Ishikawa (cell line): ENCODE measurements at regions not wholly inside any gene's neighbourhood (a gene's known extent, or its start where the extent isn't known, plus 50 kb on each side); places are given as distances from the start of the nearest gene placed in this dataset.

ENCODE experiments used
- CEBPB ChIP-seq: IDR thresholded peaks from 2 replicates; pipeline ENCODE4 v1.6.1; 2012
- CREB1 ChIP-seq: IDR thresholded peaks from 2 replicates; pipeline ENCODE4 v1.6.1; 2012; ENCODE audit warnings: low read depth
- EGR1 ChIP-seq: IDR thresholded peaks from 2 replicates; pipeline ENCODE4 v1.6.1; 2012
- EP300 ChIP-seq: IDR thresholded peaks from 2 replicates; pipeline ENCODE4 v1.6.1; 2012; ENCODE audit warnings: borderline replicate concordance
- FOXM1 ChIP-seq: IDR thresholded peaks from 2 replicates; pipeline ENCODE4 v1.6.1; 2012; ENCODE audit warnings: low read depth, borderline replicate concordance
- NFIC ChIP-seq: IDR thresholded peaks from 2 replicates; pipeline ENCODE4 v1.6.1; 2012
- RAD21 ChIP-seq: IDR thresholded peaks from 2 replicates; pipeline ENCODE4 v1.6.1; 2012; ENCODE audit warnings: low read depth
- TAF1 ChIP-seq: IDR thresholded peaks from 2 replicates; pipeline ENCODE4 v1.6.1; 2012; ENCODE audit warnings: low read depth, mild to moderate bottlenecking
- TCF12 ChIP-seq: IDR thresholded peaks from 2 replicates; pipeline ENCODE4 v1.6.1; 2012; ENCODE audit warnings: low read depth
- TEAD4 ChIP-seq: IDR thresholded peaks from 2 replicates; pipeline ENCODE4 v1.6.1; 2012
- USF1 ChIP-seq: IDR thresholded peaks from 2 replicates; pipeline ENCODE4 v1.6.1; 2012
- YY1 ChIP-seq: IDR thresholded peaks from 2 replicates; pipeline ENCODE4 v1.6.1; 2012; ENCODE audit warnings: low read depth
- ZBTB7A ChIP-seq: IDR thresholded peaks from 2 replicates; pipeline ENCODE4 v1.6.1; 2012; ENCODE audit warnings: low read depth
- TF ChIP-seq, protein P1 (sequence below): IDR thresholded peaks from 2 replicates; pipeline ENCODE4 v1.6.1; 2012; ENCODE audit warnings: low read depth, mild to moderate bottlenecking
- TF ChIP-seq, protein P2 (sequence below): IDR thresholded peaks from 2 replicates; pipeline ENCODE4 v1.6.1; 2012

DNA sequence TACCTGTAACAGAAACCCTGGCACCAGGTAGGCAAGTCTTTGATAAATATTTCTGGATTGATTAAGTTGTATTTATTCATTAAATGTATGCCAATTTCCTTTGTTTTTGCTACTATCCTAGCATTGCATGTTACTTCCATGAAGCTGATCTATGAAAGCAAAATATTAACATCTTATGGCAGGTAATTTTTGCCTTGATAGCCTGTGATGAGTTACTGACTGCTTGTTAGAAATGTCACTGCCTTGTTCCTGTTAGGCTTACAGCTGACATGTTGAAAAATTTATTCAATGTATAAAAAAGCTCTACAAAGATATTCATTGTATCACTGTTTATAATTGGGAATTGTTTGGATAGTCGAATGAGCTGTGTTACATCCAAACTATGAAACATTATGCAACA, 830.1 kb downstream of the TUSC7 start:
- no peak for TF ChIP-seq EGR1
- no peak for TF ChIP-seq USF1
- no peak for TF ChIP-seq TEAD4
- no peak for TF ChIP-seq TCF12
- TF ChIP-seq FOXM1, result no peak
- TF ChIP-seq, protein P1, sequence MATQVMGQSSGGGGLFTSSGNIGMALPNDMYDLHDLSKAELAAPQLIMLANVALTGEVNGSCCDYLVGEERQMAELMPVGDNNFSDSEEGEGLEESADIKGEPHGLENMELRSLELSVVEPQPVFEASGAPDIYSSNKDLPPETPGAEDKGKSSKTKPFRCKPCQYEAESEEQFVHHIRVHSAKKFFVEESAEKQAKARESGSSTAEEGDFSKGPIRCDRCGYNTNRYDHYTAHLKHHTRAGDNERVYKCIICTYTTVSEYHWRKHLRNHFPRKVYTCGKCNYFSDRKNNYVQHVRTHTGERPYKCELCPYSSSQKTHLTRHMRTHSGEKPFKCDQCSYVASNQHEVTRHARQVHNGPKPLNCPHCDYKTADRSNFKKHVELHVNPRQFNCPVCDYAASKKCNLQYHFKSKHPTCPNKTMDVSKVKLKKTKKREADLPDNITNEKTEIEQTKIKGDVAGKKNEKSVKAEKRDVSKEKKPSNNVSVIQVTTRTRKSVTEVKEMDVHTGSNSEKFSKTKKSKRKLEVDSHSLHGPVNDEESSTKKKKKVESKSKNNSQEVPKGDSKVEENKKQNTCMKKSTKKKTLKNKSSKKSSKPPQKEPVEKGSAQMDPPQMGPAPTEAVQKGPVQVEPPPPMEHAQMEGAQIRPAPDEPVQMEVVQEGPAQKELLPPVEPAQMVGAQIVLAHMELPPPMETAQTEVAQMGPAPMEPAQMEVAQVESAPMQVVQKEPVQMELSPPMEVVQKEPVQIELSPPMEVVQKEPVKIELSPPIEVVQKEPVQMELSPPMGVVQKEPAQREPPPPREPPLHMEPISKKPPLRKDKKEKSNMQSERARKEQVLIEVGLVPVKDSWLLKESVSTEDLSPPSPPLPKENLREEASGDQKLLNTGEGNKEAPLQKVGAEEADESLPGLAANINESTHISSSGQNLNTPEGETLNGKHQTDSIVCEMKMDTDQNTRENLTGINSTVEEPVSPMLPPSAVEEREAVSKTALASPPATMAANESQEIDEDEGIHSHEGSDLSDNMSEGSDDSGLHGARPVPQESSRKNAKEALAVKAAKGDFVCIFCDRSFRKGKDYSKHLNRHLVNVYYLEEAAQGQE, result no peak
- TF ChIP-seq YY1, result no peak
- no peak for TF ChIP-seq RAD21
- TF ChIP-seq, protein P2, sequence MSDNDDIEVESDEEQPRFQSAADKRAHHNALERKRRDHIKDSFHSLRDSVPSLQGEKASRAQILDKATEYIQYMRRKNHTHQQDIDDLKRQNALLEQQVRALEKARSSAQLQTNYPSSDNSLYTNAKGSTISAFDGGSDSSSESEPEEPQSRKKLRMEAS, result no peak
- no peak for TF ChIP-seq CEBPB

- TF ChIP-seq CREB1 (no peak), USF1 (no peak), YY1 (no peak), TEAD4 (no peak), ZBTB7A (no peak), FOXM1 (no peak), RAD21 (no peak)
- TF ChIP-seq, protein P1, result no peak
- TF ChIP-seq, protein P2, result no peak
Observed at GRCh38 chr3:117540597-117540996, 831.0 kb downstream of the TUSC7 start.

DNA sequence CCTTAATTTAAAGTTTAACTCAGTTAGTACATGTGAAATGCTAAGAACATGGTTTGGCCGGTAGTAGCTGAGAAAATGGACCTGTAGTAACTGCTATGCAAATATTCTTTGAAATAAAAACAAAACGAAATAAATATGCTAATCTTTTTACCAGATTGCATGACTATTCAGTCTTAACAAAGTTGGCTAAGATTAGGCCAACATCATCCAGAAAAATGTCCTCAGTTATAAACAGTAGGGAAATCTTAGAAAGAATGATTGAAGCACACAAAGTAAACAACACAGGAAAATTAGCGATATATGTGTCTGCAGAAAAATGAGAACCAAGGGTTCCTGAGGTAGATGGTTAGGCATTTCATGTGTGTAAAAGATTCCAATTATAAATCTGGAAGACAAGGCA, 832.1 kb downstream of the TUSC7 start:
- no peak for TF ChIP-seq USF1
- no peak for TF ChIP-seq RAD21
- TF ChIP-seq EP300, result no peak
- TF ChIP-seq TEAD4, result no peak
- TF ChIP-seq, protein P2, result no peak
- no peak for TF ChIP-seq ZBTB7A
- no peak for TF ChIP-seq YY1
- no peak for TF ChIP-seq FOXM1
- no peak for TF ChIP-seq CREB1
- TF ChIP-seq EGR1, result no peak
- TF ChIP-seq TAF1, result no peak
- TF ChIP-seq, protein P1, result no peak
- TF ChIP-seq NFIC, result no peak

- TF ChIP-seq YY1, result no peak
- no peak for TF ChIP-seq FOXM1
- TF ChIP-seq EGR1, result no peak
- TF ChIP-seq CEBPB, result no peak
- no peak for TF ChIP-seq USF1
- no peak for TF ChIP-seq CREB1
- TF ChIP-seq ZBTB7A, result no peak
- TF ChIP-seq, protein P1, result no peak
- TF ChIP-seq TEAD4, result no peak
Observed at GRCh38 chr3:117543521-117543920, 833.9 kb downstream of the TUSC7 start.
